AG09319 (cell line): ENCODE measurements at regions not wholly inside any gene's neighbourhood (a gene's known extent, or its start where the extent isn't known, plus 50 kb on each side); places are given as distances from the start of the nearest gene placed in this dataset.
"Not testable (repeated sequence)": the region's sequence is repeated elsewhere in the genome, so short reads cannot be mapped to it uniquely, and the experiment has no call there.

Experiments
- DNase-seq: peaks from one replicate; pipeline ENCODE4 v3.0.0-alpha.2; 2010; ENCODE audit warnings: low read depth; ENCODE audit errors: extremely low read depth
- TF ChIP-seq, protein P1 (sequence below): IDR thresholded peaks from 2 replicates; pipeline ENCODE4 v1.5.1; 2011; ENCODE audit warnings: low read depth, mild to moderate bottlenecking, inconsistent platforms, low read length, moderate library complexity

DNA sequence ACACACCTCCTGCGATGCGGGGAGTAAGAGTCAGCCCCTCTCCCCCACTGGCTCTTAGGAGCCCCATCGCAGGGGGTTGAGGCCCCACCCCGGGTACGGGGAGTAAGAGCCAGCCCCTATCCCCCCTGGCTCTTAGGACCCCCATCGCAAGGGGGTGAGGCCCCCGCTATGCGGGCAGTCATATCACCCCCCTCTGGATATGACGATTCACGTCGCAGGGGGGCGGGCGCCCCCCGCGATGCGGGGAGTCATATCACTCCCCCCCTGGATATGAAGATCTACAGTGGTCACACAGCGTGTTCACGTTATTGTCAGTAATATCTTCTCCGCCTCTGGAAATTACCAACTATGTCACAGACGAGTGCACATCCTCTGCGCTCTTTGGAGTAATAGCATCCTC lies 61.1 kb downstream of the DEFB131A start:
- DNase-seq = not testable (repeated sequence)

DNA sequence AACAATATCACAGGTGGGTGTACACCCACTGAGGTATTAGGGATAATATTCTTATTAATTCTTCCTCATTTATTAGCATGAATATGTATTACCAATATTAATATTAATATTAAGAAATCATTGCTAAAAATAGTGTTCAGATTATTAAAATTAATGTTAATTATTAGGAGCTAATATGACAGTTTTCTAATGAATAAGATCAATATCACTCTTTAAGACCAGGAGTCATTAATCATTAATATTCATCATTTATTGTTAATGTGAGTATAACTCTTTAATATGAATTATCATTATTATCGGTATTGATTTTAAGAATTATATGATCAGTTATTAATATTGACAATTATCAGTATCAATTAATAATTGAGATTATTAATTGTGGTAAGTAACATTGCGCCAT lies 62.5 kb downstream of the DEFB131A start:
- not testable (repeated sequence) for DNase-seq

DNA sequence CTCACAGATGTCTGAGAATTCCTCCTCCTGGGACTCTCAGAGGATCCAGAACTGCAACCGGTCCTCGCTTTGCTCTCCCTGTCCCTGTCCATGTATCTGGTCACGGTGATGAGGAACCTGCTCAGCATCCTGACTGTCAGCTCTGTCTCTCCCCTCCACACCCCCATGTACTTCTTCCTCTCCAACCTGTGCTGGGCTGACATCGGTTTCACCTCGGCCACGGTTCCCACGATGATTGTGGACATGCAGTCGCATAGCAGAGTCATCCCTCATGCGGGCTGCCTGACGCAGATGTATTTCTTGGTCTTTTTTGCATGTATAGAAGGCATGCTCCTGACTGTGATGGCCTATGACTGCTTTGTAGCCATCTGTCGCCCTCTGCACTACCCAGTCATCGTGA lies 68.7 kb downstream of the DEFB131A start:
- DNase-seq = not testable (repeated sequence)

DNA sequence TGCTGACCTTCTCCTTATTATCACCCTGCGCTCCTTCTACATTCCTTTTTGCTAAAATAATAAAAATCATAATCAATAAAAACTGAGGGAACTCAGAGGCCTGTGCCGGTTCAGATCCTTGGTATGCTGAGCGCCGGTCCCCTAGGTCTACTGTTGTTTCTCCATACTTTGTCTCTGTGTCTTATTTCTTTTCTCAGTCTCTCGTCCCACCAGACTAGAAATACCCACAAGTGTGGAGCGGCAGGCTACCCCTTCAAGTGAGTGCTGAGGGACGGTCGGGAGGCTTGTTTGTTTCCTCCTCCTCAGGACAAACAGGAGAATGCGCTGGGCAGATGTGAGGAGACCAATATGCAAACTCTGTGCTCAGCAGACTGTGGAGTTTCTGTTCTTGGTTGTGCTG lies 75.4 kb downstream of the DEFB131A start:
- not testable (repeated sequence) for DNase-seq

DNA sequence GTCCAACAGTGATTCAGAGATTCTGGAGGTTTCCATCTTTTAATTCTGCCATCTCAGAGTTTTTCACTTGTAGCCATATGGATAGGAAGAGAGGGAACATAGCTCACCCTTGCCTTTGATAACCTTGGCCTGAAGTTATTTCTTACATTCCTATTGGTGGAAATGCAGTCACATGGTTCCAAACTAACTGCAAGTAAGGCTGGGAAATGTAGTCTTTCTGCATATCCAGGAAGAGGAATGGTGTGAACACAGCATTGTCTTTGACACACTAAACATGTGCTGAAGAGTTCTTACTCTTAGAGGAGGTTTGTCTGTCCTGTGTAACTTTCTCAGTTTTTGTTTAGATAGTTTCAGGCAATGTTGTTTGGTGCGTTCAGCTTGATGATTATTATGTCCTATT lies 78.7 kb downstream of the DEFB131A start:
- not testable (repeated sequence) for DNase-seq

DNA sequence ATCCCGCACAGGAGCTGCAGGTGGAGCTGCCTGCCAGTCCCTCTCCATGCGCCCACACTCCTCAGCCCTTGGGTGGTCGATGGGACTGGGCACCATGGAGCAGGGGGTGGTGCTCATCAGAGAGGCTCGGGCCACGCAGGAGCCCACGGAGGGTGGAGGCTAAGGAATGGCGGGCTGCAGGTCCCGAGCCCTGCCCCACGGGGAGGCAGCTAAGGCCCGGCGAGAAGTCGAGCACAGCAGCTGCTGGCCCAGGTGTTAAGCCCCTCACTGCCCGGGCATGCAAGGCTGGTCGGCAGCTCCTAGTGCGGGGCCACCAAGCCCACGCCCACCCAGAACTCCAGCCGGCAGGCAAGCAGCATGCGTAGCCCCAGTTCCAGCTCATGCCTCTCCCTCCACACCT lies 80.2 kb downstream of the DEFB131A start:
- DNase-seq = not testable (repeated sequence)

DNA sequence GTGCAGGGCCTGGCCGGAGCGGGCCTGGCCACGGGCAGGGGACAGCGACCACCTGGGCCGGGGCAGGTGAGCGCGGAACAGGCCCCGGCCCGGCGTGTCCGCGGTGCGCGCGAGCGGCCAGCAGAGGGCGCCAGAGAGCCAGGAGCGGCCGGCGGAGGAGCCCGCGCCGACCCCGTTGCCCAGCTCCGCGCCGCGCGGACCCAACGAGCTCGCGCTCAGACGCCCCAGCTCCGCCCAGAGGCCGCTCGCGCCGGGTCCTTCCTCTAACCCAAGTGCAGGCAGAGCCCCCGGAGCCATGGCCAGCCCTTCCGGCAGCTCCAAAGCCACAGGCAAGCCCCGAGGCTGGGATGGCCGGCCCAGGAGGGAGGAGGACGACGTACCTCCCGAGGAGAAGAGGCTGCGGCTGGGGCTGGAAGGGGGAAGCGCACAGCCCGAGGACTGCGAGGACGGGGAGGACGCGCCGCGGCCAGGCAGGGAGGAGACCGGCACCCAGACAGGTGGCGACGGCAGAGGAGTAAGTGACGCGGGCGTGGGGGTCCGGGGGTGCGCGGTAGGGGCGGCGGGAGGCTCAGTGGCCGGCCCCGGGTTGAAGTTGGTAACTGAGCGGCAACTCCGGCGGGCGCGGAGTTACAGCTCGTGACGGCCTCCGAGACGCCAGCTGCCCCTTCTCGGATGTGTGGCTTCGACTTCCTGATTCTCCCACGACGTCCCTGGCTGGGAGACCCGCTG lies 88.1 kb downstream of the DEFB131A start:
- DNase-seq = not testable (repeated sequence)

DNA sequence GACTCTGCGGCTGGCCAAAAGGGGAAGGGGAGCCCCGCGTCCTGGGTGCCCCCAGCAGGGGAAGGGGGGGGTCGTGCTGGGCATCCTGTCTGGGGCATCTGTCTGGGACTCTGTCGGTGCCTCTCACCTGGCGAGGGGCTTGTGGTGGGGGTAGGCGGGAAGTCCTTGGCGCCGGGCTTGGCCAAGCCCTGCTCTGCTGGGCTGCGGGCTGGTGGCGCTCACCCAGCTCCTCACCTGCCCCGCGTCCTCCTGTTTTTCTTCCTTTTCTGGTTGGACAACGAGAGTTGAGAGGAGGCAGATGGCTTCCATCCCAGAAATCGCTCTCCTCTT lies 88.6 kb downstream of the DEFB131A start:
- not testable (repeated sequence) for DNase-seq

DNA sequence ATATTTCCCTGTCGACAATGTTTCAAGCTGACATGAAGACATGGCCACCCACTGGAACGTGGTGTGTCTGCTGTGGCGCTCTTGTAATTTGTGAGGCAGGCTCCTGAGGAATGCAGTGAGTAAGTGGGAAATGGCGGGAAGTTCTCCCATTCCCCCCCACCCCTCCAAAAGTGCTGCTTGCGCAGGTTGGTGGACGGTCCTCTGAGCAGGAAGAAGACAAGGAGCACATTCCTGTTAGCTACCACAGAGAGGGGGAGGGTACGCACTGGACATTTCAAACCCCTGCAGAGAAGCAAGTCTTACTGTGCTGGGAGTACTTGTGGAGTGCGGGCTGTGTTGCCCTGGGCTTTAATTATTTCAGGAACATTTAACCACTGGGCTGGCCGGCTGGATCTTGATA lies 92.9 kb downstream of the DEFB131A start:
- not testable (repeated sequence) for DNase-seq

DNA sequence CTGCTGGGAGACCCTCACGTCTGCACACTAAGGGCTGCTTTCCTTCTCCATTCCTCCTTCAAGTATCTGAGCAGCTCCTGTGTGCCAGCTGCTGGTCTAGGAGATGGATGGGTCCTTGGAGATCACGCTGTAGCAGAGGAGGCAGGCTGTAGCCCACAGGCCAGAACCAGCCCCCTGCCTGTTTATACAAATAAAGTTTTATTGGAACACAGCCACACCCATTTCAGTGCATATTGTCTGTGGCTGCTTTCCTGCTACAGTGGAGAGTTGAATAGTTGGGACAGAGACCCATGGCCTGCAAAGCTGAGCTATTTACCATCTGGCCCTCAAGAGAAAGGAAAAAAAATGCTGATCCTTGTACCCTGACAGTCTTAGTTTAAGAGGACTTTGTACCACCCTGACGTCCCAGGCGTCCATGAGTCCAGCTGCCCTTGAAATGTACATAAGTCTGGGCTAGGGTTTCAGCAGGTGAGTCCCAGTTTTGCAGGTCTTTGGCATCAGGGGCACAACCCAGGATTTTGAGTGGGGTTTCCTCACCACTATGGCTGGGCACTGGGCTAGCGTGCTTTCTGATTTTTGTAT lies 95.8 kb downstream of the DEFB131A start:
- not testable (repeated sequence) for DNase-seq

DNA sequence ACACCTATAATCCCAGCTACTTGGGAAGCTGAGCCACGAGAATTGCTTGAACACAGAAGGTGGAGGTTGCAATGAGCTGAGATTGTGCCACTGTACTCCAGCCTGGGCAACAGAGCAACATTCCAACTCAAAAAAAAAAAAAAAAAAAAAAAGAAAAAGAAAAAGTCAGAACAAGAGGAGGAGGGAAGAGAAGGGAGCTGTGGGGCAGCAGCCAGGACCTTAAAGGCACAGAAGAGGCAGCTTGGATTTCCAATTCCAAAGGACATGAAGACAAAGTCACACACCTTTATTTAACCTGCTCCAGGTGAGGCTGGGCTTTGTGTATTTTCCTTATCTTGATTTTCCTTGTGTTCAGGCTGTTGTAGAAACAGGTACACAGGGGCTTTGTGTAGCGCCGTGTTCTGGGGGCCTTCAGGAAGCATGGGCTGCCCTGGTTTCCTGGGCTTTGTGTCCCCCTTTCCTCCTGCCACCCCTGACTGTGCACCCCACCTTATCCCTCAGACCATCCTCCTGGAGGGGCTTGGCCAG lies 97.2 kb downstream of the DEFB131A start:
- not testable (repeated sequence) for DNase-seq

DNA sequence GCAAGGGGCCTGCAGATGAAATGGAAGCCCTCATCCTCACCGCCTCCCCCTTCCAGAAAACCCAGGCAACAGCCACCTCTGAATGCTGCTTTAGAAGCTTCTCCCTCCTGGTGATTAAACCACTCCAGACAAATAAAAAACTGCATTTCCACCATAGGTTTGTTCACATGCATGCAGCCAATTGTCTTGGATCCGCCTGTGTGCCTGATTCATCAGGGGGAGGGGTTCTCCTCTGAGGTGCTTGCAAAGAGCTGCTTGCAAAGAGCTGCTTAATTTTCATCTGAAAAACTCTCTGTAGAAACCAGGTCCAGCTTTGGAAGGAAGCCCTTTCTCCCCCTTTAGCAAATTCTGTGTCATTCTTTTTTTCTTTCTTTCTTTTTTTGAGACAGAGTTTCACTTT lies 100.6 kb downstream of the DEFB131A start:
- DNase-seq = not testable (repeated sequence)

DNA sequence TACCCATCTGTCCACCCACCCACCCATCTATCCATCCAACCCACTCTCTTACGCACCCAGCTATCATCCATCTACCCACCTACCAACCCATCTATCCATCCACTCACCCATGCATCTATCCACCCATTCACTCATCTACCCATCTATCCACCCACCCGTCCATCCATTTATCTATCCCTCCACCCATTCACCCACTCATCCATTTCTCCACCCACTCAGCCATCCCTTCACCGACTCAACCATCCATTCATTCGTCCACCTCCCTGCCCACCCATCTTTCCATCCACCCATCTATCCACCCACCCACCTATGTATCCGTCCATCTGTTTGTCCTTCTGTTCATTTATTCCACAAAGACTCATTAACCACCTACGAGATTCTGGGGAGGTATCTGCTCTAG lies 103.3 kb downstream of the DEFB131A start:
- not testable (repeated sequence) for DNase-seq

DNA sequence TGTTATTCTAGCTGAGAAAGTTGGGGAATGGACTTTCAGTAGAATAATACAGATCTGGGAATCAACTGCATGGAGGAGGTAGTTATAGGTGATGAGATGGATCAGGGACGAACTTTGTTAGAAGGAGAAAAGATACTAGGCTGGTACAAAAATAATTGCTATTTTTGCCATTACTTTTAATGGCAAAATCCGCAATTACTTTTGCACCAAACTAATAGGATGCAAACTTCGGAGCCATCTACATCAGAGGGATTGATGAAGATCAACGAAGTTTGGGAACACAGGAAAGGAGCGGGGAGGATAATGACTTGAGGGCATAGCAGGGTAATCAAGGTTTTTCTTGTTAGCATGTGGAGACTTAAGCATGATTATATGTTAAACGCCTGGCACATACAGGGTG lies 111.9 kb downstream of the DEFB131A start:
- DNase-seq = not testable (repeated sequence)

DNA sequence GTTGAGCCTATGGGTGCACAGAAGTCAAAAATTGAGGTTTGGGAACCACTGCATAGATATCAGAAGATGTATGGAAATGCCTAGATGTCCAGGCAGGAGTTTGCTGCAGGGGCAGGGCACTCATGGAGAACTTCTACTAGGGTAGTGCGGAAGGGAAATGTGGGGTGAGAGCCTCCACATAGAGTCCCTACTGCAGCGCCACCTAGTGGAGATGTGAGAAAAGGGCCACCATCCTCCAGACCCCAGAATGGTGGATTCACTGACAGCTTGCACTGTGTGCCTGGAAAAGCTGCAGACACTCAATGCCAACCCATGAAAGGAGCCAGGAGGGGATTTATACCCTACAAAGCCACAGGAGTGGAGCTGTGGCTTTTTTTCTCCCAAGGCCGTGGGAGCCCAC lies 133.7 kb downstream of the DEFB131A start:
- not testable (repeated sequence) for DNase-seq

DNA sequence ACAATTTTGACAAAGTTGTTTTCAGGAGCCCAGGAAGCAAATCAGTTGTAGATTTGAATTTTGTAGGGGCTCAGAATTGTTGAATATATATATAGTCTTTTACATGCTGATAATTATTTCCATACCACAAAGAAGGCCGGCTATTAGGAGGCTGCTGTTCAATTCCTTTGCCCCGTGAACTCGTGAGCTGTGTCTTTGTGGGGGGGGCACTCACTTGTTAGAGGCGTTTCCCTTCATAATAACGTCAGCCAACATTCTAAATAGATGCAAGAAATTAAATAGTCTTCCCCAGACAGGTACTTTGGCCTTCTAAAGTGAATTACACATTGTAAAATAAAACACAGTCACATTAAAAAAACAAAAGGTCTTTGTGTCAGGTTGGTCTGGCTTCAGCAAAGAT lies 138.7 kb downstream of the DEFB131A start:
- DNase-seq = not testable (repeated sequence)

DNA sequence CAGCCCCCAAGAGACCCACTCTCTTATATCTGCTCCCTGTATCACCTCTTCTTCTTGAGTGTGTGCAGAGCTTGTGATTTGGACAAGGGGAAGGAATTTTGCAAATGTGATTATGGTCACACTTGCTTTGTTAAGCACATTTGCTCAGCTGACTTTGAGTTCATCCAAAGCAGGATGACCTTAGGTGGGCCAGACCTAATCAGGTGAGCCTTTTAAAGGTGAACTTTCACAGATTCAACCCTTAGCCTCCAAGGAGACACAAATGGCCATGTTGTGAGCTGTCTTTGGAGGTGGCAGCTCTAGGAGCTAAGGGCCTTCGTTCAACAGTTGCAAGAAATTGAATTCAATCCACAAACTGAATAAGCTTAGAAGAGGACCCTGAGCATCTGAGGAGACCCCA lies 147.8 kb downstream of the DEFB131A start:
- TF ChIP-seq, protein P1, sequence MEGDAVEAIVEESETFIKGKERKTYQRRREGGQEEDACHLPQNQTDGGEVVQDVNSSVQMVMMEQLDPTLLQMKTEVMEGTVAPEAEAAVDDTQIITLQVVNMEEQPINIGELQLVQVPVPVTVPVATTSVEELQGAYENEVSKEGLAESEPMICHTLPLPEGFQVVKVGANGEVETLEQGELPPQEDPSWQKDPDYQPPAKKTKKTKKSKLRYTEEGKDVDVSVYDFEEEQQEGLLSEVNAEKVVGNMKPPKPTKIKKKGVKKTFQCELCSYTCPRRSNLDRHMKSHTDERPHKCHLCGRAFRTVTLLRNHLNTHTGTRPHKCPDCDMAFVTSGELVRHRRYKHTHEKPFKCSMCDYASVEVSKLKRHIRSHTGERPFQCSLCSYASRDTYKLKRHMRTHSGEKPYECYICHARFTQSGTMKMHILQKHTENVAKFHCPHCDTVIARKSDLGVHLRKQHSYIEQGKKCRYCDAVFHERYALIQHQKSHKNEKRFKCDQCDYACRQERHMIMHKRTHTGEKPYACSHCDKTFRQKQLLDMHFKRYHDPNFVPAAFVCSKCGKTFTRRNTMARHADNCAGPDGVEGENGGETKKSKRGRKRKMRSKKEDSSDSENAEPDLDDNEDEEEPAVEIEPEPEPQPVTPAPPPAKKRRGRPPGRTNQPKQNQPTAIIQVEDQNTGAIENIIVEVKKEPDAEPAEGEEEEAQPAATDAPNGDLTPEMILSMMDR = no peak

More for the DNA sequence above, 147.8 kb downstream of the DEFB131A start:
- no peak for DNase-seq
